PC-9 (cell line): ENCODE measurements at regions not wholly inside any gene's neighbourhood (a gene's known extent, or its start where the extent isn't known, plus 50 kb on each side); places are given as distances from the start of the nearest gene placed in this dataset.

Experiments used
- BruUV-seq: library from RNA; stranded (reverse); fragments of 400-500 nt; replicated peaks from 2 replicates; lab custom pipeline; 2021; lab: Mats Ljungman, UMichigan
- CTCF ChIA-PET: fragments of 300-600 bp; sonication (Branson Sonifier 250); formaldehyde crosslinking; loops from one replicate; lab custom pipeline; 2022; ENCODE audit warnings: antibody characterized with exemption; lab: Charles Lee
- POLR2A ChIA-PET: fragments of 300-600 bp; sonication (Branson Sonifier 250); formaldehyde crosslinking; loops from one replicate; lab custom pipeline; 2022; ENCODE audit warnings: antibody characterized with exemption; ENCODE audit not compliant: unreplicated experiment; lab: Charles Lee
- DNase-seq, 2 experiments: peaks; one replicate each; pipeline versions ENCODE4 v3.0.0 to v3.0.0-alpha.2; 2015 to 2022; ENCODE audit warnings: mixed read lengths in 1 of 2
- H2AFZ ChIP-seq: fragments of 200-600 bp; sonication (generic); 2 replicates; pipeline ENCODE4 v1.8.1; 2017; ENCODE audit warnings: antibody characterized with exemption
- H3F3A ChIP-seq: fragments of 200-600 bp; sonication (generic); 2 replicates; pipeline ENCODE4 v1.8.1; 2017; ENCODE audit warnings: antibody characterized with exemption, mild to moderate bottlenecking, low read depth; ENCODE audit not compliant: insufficient read depth
- H3K27ac ChIP-seq: fragments of 200-600 bp; sonication (generic); 2 replicates; pipeline ENCODE4 v1.6.1; 2016; ENCODE audit warnings: mixed run types
- H3K27me3 ChIP-seq: fragments of 200-600 bp; sonication (generic); 2 replicates; pipeline ENCODE4 v1.6.1; 2016; ENCODE audit warnings: low read depth, mixed run types; ENCODE audit not compliant: insufficient read depth
- H3K36me3 ChIP-seq: fragments of 200-600 bp; sonication (generic); 2 replicates; pipeline ENCODE4 v1.6.1; 2016; ENCODE audit warnings: low read depth, mixed run types
- H3K4me1 ChIP-seq: fragments of 200-600 bp; sonication (generic); replicated peaks from 2 replicates; pipeline ENCODE4 v1.6.1; 2016; ENCODE audit warnings: mixed run types; ENCODE audit not compliant: insufficient read depth
- H3K4me2 ChIP-seq: fragments of 200-600 bp; sonication (generic); 2 replicates; pipeline ENCODE4 v1.6.1; 2017; ENCODE audit warnings: mixed run types
- H3K4me3 ChIP-seq: fragments of 200-600 bp; sonication (generic); 2 replicates; pipeline ENCODE4 v1.6.1; 2016; ENCODE audit warnings: mixed run types
- H3K79me2 ChIP-seq: fragments of 200-600 bp; sonication (generic); 2 replicates; pipeline ENCODE4 v1.6.1; 2017; ENCODE audit warnings: low read depth, mixed run types
- H3K9me2 ChIP-seq: fragments of 200-600 bp; sonication (generic); 2 replicates; pipeline ENCODE4 v1.8.1; 2017; ENCODE audit warnings: mild to moderate bottlenecking; ENCODE audit not compliant: insufficient read depth
- H3K9me3 ChIP-seq: fragments of 200-600 bp; sonication (generic); 2 replicates; pipeline ENCODE4 v1.8.1; 2016; ENCODE audit warnings: low read depth; ENCODE audit not compliant: insufficient read depth
- H4K20me1 ChIP-seq: fragments of 200-600 bp; sonication (generic); 2 replicates; pipeline ENCODE4 v1.8.1; 2017; ENCODE audit not compliant: insufficient read depth
- EZH2 ChIP-seq: fragments of 200-600 bp; sonication (generic); IDR thresholded peaks from 2 replicates; pipeline ENCODE4 v1.8.0; 2017; ENCODE audit warnings: antibody characterized with exemption, low read depth
- intact Hi-C: fragments of 100-400 bp; cut with micrococcal nuclease; formaldehyde crosslinking; loops from one replicate; pipeline ENCODE4 v1.10.0; 2022; ENCODE audit not compliant: unreplicated experiment
- TF ChIP-seq, protein P1 (sequence below): fragments of 200-600 bp; sonication (generic); conservative IDR thresholded peaks from 2 replicates; pipeline ENCODE4 v1.6.1; 2017; ENCODE audit warnings: mixed run types, antibody characterized with exemption, mild to moderate bottlenecking, moderate library complexity

GRCh38 chr12:5369298-5369697 lies 62.6 kb upstream of the NTF3 start:
- no peak overlapping the region for H2AFZ ChIP-seq
- 0 out of 2 replicates have a peak, but pooled peaks cover 6% of the 10 kb centered on the region for H3K27me3 ChIP-seq
- H3K36me3 ChIP-seq, result no peaks in the 10 kb centered on the region
- H3K4me3 ChIP-seq, result no peak overlapping the region
- no peaks in the 10 kb centered on the region for H3K9me3 ChIP-seq
- no peaks in the 10 kb centered on the region for H4K20me1 ChIP-seq
- ChIA-PET CTCF (no interaction called here), POLR2A (interaction anchor here (0.7 kb wide), 1 partner anchor 647 kb away, joined by 4 read pairs; no protein-coding TSS in a partner anchor)
- intact Hi-C loops, result no loop called here
- H3K79me2 ChIP-seq, result no peaks in the 10 kb centered on the region
- no peak overlapping the region for H3K4me2 ChIP-seq
- no peaks in the 10 kb centered on the region for H3F3A ChIP-seq
- no peak overlapping the region for H3K27ac ChIP-seq
- no TSS peak for BruUV-seq
- no peaks in the 10 kb centered on the region for H3K9me2 ChIP-seq
- no peak for TF ChIP-seq EZH2
- TF ChIP-seq, protein P1, sequence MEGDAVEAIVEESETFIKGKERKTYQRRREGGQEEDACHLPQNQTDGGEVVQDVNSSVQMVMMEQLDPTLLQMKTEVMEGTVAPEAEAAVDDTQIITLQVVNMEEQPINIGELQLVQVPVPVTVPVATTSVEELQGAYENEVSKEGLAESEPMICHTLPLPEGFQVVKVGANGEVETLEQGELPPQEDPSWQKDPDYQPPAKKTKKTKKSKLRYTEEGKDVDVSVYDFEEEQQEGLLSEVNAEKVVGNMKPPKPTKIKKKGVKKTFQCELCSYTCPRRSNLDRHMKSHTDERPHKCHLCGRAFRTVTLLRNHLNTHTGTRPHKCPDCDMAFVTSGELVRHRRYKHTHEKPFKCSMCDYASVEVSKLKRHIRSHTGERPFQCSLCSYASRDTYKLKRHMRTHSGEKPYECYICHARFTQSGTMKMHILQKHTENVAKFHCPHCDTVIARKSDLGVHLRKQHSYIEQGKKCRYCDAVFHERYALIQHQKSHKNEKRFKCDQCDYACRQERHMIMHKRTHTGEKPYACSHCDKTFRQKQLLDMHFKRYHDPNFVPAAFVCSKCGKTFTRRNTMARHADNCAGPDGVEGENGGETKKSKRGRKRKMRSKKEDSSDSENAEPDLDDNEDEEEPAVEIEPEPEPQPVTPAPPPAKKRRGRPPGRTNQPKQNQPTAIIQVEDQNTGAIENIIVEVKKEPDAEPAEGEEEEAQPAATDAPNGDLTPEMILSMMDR, result no peak
- no peak for DNase-seq
- H3K4me1 ChIP-seq, result no peaks in the 10 kb centered on the region

- BruUV-seq, result no TSS peak
- H3K9me2 ChIP-seq, result no peaks in the 10 kb centered on the region
Measured at GRCh38 chr12:5371631-5372030, 60.3 kb upstream of the NTF3 start.

DNA sequence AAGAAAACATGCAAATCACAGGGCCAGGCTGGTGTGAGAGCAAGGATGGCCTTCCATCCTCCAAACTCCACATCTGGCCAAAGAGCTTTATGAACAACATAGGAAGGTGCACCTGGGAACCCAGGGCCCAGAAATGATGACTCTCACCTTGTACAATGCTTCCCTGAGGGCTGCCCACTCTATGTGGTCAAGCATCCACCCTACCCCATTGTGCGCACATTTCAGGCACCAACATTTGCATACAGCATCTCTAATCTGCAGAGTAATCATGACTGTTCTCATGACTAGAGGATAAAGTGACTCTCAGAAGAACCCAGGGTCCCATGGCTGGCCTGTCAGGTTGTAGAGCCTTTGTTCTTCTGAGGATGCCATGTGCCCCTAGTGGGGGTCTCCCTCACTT lies 57.2 kb upstream of the NTF3 start:
- no peak overlapping the region for H3K4me2 ChIP-seq
- BruUV-seq, result no TSS peak
- CTCF ChIA-PET, result no interaction called here

More at GRCh38 chr12:5371631-5372030, 60.3 kb upstream of the NTF3 start:
- H3K36me3 ChIP-seq, result no peaks in the 10 kb centered on the region
- H2AFZ ChIP-seq, result no peak overlapping the region
- no peaks in the 10 kb centered on the region for H3K79me2 ChIP-seq
- 0 out of 2 replicates have a peak, but pooled peaks cover 6% of the 10 kb centered on the region for H3K27me3 ChIP-seq
- H3K4me2 ChIP-seq, result no peak overlapping the region
- H3K27ac ChIP-seq, result no peak overlapping the region
- H4K20me1 ChIP-seq, result no peaks in the 10 kb centered on the region
- intact Hi-C loops, result no loop called here
- no peaks in the 10 kb centered on the region for H3K9me3 ChIP-seq
- no peaks in the 10 kb centered on the region for H3K4me1 ChIP-seq
- H3F3A ChIP-seq, result no peaks in the 10 kb centered on the region
- ChIA-PET POLR2A (no interaction called here), CTCF (no interaction called here)
- no peak overlapping the region for H3K4me3 ChIP-seq
- TF ChIP-seq, protein P1, result no peak
- no peak for TF ChIP-seq EZH2
- DNase-seq, result no peak

More for the DNA sequence above, 57.2 kb upstream of the NTF3 start:
- Histone ChIP-seq H3K27me3 (0 out of 2 replicates have a peak, but pooled peaks cover 5% of the 10 kb centered on the region), H3K9me2 (no peaks in the 10 kb centered on the region), H3K4me3 (no peak overlapping the region), H4K20me1 (no peaks in the 10 kb centered on the region), H3F3A (no peaks in the 10 kb centered on the region), H3K4me1 (0 out of 2 replicates have a peak, but pooled peaks cover 6% of the 10 kb centered on the region), H3K79me2 (no peaks in the 10 kb centered on the region), H3K36me3 (no peaks in the 10 kb centered on the region), H3K9me3 (no peaks in the 10 kb centered on the region), H3K27ac (no peak overlapping the region), H2AFZ (no peak overlapping the region)
- TF ChIP-seq EZH2, result no peak
- TF ChIP-seq, protein P1, result no peak
- DNase-seq, result no peak
- POLR2A ChIA-PET, result no interaction called here
- intact Hi-C loops, result no loop called here
